ENCODE measurements at regions not wholly inside any gene's neighbourhood (a gene's known extent, or its start where the extent isn't known, plus 50 kb on each side); places are given as distances from the start of the nearest gene placed in this dataset.
"Not testable (repeated sequence)": the region's sequence is repeated elsewhere in the genome, so short reads cannot be mapped to it uniquely, and the experiment has no call there.

DNA sequence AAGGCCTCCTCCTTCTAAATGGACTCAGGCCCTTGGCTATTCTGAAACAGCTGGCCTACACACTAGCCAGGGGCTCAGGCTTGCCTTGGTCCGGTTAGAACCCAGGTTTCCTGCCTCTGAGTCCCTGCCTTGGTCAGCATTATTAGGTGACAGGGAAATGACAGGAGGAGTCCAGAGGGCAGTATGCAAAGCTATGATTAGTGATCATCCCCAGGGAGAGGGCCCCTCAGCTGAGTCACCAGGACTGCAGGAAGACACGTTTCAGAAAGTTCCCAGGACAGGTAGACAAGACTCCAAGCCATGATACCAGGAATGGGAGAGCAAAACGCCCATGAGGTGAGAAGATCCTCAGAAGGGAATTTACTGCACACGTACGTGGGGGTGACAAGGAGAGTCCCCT lies 301.1 kb upstream of the COBL start:
- DNase-seq (ENCODE audit: low spot score): no peak

DNA sequence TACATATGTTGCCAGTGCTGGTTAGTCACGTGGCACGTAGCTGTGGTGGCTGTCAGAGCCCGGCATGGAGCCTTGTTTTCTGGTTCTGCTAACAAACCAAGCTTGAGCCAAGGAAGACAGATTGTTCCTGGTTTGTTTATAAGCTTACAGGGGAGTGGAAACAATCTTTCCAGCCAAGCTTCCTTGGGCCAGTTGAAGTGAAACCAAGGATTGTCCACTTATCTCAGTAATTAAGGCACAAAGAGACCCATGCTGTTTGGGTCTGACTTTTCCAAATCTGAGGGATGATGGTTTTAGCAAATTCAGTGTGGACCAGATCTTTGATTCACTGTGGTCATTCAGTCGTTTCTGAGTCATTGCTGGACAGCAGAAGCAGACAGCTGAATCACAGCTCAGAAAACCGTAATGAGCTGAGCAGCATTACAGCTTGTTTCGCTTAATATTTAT lies 297.3 kb upstream of the COBL start:
- no peak for DNase-seq (ENCODE audit: low spot score)

DNA sequence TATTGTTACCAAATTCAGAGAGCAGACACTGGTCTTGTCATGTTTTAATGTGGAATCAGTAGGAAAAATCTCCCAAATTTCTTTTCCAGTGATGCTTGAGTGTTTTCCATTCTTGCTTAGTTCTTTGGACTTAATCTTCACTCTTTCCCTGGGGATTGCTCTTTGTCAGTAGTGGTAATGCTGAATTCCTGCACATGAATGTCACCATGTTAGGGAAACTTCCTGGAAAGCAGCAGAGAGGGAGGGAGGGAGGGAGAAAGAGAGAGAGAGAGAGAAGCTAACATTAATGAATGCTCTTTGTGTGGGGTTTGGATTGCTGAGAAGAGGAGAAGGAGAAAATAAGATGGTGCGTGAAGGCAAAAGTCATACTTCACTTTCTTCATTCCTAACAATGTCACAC lies 295.3 kb upstream of the COBL start:
- DNase-seq (ENCODE audit: low spot score): no peak

DNA sequence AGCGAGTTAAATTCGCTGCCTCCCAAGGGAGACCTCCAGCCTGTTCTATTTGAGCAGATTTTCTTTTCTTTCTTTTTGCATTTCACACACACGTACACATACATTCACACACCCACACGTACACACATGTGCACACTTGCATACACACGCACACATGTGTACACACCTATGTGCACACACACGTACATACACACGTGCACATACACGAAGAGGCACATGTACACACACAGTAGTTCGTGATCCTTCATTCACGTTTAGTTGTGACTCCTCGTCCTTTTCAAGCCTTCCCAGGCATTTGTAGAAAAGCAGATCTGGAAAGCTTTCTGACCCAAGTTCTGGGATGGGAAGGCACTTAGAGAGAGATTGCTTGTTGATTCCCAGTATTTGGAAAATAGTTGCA lies 290.8 kb upstream of the COBL start:
- DNase-seq (ENCODE audit: low spot score): no peak

DNA sequence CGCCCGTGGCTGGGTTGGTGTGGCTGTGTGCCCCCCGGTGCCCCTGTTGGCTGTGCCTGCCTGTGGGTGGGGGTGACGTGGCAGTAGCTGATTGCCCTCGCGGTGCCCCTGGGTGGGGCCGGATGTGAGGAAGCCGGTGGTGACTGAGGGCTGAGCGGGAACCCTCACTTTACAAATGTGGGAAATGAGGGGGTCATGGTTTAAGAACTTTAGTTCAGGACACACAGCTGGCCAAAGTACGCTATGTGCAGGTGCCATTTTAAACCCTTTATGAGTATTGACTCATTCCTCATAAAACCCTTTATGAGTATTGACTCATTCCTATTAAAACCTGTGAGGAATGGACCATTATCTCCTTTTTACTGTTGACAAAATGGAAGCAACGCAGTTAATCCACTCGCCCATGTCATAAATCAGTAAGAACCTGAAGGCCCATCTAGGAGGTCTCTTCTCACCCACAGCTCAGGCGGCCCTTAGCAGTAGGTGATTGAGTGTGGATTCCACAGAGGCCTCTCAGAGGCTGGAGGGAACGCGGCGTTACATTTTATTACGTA lies 290.1 kb upstream of the COBL start:
- no peak for DNase-seq (ENCODE audit: low spot score)

DNA sequence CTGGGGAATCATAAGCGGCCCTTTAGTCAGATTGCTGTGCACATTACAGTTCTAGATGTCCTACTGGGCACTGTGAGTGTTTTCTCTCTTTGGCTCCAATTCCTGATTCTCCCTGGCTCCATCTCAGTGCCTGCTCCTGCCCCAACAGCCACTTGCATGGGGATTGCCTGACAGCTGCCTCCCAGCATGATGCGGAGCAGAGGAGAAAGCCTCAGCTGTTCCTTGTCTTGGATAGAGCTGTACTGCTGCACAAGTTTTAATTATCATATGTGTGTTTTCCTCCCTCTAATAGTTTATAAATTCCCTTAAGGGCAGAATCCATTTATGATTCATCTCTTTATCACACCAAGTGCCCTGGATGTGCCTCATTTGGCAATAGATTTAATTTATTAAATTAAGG lies 285.8 kb upstream of the COBL start:
- DNase-seq (ENCODE audit: low spot score): no peak

DNA sequence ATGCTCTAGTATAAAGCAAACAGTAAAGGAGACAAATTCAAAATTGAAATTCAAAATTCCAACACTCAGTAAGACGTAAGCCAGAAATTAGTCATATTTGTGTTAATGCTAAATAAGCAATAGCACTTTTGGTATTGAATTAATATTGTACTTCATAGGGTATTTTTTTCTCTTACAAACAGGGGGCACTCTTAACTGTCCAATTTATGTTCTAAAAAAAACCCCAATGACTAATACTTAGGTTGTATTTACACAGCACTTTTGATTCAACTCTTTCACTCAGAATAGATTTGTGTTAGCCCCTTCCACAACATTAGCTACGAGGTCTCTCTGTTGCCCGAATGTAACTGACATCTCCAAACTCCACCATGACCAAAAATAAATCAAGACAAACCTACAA lies 284.9 kb upstream of the COBL start:
- no peak for DNase-seq (ENCODE audit: low spot score)

DNA sequence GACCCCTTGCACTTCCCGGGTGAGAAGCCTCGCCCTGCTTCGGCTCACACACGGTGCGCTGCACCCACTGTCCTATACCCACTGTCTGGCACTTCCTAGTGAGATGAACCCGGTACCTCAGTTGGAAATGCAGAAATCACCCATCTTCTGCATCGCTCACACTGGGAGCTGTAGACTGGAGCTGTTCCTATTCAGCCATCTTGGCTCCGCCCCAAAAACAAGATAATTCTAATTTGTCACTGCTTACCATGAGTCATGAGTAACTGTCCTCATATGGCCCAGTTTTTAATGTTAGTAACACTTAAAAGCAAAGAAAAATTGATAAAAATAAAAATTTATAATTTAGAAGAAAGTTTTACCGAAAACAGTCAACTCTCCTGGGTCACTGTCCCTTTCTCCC lies 283.3 kb upstream of the COBL start:
- not testable (repeated sequence) for DNase-seq (ENCODE audit: low spot score)

DNA sequence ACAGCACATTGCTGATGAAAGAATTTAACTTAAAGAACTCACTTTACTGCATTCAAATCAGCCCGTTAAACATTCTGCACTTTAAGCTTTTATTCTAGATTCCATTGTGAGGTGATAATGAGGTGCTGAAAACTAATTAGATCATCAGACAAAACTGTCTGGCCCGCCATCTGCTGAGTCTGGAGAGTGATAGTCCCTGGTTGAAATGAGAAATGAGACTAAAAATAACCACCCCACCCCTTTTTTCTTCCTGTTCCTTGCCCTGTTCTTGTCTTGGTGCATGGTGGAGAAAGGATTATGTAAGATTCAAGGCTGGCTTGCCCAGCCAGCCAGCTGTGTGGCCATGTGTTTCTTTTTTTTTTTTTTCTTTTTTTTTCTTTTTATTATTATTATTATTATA lies 277.0 kb upstream of the COBL start:
- DNase-seq (ENCODE audit: low spot score): no peak

DNA sequence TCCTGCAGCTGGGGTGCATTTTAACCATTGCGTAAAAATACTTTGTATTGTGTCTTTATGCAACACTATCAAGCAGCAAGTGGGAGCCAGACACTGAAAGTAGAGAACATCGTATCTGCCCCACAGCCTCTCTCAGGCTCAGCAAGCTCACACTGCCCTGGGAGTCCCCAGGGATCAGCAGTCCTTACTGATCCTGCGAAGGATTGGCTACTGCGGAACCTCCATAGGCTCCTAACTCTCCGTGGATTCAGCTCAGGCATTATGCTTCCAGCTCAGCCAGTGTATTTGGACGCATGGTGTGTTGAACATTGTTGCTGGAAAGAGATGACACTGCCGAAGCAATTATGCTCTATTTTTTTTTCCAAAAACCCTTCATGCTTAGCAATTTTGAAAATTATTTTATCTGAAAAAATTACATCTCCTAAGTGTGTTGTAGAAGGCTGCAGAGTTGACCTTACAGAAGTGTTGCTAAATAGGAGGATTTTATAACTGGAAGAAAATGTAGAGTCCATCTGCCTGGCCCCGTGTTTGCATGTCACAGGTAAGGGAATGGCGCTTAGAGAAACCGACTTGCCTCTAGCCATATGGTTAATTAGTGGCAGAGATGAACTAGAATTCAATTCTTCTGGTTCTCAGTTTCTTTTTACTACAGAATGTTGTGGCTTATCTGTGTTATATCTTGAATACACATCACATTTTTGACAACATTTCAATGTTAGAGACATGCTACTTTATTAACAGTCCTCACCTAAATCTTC lies 276.4 kb upstream of the COBL start:
- no peak for DNase-seq (ENCODE audit: low spot score)

DNA sequence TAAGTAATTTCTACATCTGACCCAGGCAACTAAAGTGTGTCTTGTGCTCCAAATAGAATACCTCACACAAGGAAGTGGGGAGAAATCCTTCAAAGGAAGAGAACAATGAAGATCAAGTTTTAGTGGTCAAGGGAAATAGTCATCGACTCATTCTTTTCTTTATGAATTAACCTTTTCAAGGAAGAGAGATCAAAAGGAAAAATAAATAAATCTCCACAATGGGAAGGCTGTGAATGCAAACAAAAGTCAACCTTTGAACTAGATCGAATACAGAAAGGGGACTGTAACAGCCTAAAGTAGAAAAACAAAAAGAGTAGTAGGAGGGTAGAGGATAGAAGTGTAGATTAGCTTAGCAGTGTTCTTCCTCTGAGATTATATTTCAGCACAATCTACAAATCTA lies 274.6 kb upstream of the COBL start:
- no peak for DNase-seq (ENCODE audit: low spot score)

DNA sequence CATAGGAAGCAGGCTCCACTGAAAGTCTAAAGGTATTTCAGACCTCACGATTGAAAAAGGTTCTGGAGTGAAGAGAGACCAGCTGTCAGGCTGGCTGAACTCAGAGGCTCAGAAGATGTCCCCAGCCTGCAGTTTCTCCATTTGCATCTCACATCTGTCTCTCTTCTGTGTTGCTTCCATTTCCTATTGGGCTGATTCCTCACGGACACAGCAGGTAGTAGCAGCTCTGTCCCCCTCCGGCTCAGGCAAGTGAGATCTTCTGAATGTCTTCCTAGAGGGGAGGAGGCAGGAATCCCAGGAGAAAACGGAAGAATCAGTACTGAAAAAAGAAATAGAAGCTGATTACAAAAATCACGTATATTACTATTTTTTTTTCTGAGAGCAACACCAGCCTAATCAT lies 274.1 kb upstream of the COBL start:
- DNase-seq (ENCODE audit: low spot score): no peak

DNA sequence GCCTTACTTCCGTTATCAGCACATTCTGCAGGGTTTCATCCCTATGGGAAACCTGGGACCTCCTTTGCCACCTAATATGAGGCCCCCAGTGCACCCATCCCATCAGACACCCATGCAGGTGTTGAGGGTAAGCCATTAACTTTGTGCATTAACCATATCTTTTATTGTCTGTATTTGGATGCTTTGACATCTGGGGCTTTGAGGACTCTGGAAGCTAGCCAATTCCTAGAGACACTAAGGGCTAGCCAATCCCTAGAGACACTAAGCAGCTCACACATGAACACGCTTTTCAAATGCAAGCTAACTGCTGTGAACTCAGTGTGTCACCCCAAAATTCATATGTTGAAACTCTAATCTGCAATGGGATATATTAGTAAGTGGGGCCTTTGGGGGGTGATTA lies 272.5 kb upstream of the COBL start:
- DNase-seq (ENCODE audit: low spot score): no peak

DNA sequence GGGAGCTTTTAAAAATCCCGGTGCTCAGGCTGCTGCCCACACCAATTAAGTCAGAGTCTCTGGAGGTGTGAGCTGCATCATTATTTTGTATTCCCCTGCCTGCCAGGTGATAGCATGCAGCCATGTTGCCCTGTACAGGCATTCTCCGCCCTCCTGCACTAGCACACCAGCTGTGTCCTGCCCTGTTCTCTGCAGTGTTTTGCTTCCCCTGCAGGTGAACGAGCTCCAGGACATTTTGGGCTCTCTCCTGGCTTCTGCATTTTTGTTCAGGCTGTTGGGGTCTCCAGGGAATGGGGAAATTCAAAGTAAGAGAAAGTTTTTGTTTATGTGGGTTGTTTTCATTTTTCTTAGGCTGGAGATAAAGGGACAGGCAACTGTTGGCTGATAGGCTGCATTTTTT lies 271.0 kb upstream of the COBL start:
- no peak for DNase-seq (ENCODE audit: low spot score)

DNA sequence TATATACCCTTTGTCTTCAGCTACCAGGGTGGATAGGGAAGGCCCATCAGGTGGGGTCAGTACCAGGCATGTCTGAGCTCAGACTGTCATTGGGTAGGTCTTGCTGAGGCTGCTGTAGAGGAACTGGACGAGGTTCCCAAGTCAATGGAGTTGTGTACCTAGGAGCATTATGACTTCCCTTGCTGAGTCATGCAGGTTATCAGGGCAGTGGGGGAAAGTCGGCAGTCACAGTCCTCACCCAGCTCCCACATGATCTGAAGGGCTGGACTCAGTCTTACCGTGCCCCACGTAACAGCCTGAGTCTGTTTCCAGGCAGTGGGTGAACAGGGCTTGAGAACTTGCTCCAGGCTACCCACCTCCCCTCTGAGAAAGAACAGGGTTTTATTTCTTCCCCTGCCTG lies 260.8 kb upstream of the COBL start:
- no peak for DNase-seq (ENCODE audit: low spot score)

DNA sequence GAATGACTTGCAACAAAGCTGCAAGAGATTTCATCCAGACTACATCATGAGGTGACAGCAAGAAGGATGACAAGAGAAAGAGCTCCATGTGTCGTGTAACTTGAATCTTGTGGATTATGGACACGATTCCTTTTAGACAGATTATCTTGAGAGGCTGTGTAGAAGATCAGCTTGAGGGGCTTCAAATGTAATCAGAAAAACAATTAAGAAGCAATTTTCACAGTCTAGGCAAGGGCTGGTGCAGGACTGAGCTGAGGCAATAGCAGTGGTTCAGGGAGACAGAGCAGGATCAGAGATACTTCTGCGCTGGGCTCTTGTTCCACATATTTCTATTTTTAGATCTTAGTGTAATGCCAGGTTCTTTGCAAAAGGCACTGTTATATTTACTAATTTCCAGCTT lies 253.0 kb upstream of the COBL start:
- DNase-seq (ENCODE audit: low spot score): no peak

DNA sequence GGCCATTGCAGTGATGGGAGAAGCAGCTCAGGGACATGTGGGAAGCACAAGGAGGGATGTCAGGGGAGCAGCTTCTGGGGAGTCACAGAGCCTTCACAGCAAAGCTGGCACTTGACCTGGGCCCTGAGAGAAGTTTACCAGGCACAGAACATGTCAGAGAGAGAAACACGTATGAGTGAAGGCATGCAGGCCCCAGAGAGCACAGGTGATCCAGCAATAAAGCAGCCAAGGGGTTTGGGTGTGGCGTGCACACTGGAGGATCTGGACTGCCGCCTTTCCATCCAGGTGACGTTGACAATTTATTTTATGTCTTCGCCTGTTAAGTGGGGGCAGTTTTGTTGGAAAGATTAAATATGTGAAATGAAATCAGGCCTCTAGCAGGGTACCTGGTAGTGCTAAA lies 252.6 kb upstream of the COBL start:
- no peak for DNase-seq (ENCODE audit: low spot score)

DNA sequence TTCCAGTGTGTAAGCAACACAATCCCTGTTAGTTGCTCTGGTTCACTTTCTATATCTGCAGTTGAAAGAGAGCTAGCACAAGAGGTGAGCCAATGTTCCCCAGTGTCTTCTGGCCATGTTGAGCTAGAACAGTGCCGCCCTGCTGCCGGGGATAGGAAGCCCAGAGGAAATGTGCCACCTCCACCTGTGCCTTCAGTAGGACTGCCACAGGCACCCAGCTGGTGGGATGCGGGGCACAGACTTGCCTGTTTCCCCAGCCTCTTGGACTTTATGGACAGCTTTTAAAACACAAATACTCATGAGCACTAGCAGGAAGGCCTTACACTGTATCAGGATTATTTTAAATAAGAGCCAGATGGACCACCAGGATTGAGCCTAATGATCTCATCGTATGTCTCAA lies 234.5 kb upstream of the COBL start:
- DNase-seq (ENCODE audit: low spot score): no peak

DNA sequence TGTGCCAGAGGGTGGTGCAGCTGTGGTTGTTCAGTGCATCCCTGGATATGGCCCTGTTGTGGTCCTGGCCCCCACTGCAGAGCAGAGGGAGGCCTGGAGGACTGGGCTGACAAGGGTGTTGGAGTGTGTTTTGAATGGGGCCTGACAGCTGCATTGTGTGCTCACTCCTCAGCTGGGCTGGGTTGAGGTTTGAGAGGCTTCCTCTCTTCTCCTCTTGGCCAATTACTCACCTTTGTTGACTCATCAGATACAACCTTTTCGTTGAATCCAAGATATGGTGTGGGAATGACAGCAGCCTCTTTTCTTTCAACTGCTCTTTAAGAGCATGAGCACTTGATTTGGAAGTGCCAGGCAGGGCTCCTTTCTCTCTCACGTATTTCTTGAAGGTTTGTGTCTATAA lies 228.5 kb upstream of the COBL start:
- DNase-seq (ENCODE audit: low spot score): no peak

DNA sequence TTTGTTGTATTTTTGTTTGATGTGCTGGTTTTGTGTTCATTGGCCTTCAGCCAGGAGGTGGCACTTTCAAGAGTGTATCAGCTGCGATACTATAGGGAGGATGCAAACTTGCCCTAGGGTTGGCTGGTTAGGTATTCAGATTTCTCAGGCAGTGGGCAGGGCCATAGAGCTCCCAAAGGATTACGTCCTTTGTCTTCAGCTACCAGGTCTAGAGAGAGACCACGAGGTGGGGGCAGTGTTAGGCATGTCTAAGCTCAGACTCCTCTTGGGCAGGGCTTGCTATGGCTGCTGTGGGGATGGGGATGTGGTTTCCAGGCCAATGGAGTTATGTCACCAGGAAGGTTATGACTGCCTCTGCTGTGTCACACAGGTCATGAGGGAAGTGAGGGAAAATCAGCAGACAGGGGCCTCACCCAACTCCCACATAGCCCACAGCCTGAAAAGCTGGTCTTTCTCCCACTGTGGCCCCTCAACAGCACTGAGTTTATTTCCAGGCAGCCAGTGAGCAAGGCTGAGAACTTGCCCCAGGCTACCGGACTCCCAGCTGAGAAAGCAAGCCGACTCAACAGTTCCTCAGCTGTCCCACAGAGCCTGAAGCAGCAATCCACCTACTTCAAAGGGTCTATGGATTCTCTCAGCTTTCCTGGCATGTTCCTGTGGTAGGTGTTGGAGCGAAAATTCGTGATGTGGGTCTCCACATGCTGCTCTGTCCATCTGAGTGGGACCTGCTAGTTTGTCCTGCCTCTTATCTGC lies 227.4 kb upstream of the COBL start:
- DNase-seq (ENCODE audit: low spot score): no peak

DNA sequence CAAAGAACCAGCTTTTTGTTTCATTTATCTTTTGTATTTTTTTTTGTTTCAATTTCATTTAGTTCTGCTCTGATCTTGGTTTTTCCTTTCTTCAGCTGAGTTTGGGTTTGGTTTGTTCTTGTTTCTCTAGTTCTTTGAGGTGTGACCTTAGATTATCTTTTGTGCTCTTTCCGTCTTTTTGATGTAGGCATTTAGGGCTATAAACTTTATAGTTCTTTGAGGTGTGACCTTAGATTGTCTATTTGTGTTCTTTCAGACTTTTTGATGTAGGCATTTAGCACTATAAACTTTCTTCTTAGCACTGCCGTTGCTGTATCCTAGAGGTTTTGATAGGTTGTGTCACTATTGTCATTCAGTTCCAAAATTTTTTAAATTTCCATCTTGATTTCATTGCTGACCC lies 224.3 kb upstream of the COBL start:
- not testable (repeated sequence) for DNase-seq (ENCODE audit: low spot score)

DNA sequence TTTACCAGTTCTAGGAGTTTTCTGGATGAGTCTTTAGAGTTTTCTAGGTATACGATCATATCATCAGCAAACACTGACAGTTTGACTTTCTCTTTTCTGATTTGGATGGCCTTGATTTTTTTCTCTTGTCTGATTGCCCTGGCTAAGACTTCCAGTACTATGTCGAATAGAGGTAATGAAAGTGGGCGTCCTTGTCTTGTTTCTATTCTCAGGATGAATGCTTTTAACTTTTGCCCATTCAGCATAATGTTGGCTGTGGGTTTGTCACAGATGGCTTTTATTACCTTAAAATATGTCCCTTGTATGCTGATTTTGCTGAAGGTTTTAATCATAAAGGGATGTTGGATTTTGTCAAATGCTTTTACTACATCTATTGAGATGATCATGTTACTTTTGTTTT lies 223.2 kb upstream of the COBL start:
- no peak for DNase-seq (ENCODE audit: low spot score)

DNA sequence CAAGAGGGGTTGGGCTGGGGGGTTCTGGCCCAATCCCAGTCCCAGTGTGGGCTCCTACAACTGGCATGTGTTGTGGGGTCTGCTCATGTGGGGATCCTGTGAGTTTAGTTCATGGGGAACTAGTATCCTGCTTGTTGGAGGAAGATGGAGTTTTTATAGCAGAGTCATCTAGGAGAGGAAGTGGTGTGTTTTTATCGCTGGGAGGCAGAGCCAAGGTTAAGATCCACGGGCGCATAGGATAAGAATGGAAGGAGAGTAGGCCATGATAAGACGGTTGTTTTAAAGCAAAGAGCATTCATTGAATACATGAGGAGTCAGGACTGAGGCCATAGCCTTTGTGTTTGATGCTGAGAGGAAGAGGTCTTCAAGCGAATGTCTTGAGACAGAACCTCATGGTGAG lies 211.6 kb upstream of the COBL start:
- DNase-seq (ENCODE audit: low spot score): no peak
